COR-L47 (cell line): ENCODE measurements at regions not wholly inside any gene's neighbourhood (a gene's known extent, or its start where the extent isn't known, plus 50 kb on each side); places are given as distances from the start of the nearest gene placed in this dataset.
A peak's percentile ranks its signal among the peaks of the same experiment; 100 is the strongest.

Source experiments
- DNase-seq: peaks from one replicate; lab custom pipeline; 2025; lab: John Stamatoyannopoulos, UW

DNA sequence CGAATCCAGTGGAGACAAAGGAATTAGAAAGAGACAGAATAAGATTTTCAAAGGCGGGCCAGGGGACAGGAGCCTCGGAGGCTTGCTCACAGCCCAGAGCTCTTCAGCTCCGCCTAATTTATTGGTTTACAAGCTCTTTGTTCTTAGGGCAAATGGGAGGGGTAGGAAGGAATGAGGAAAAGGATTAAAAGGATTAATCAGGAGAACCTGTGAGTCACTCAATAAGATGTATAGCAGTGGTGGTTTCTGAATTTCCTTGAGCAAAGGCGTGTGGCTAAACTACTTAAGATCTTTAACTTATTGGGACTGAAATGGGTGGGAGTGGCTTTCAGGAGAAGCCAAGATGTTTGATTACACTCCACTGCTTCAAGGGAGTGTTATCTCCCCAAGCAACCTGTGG lies 456.0 kb upstream of the SPANXN1 start:
- no peak for DNase-seq

DNA sequence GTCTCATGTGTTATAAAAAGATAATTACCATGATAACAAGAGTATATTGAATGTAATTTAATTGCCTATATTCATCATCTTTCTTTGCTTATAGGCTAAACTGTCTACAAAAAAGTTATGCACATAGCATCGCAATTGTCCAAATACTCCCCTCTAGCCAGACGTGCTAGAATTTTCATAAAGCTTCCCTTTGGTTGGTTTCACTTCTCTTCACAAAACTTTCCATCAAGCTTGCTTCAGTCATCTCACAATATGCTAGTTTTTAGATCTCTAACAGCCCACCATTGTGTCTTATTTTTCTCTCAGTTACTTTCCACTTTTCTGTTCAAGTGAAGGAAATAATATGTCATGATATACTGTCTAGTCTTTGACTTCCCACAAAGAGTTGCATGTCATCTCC lies 448.3 kb upstream of the SPANXN1 start:
- no peak for DNase-seq

DNA sequence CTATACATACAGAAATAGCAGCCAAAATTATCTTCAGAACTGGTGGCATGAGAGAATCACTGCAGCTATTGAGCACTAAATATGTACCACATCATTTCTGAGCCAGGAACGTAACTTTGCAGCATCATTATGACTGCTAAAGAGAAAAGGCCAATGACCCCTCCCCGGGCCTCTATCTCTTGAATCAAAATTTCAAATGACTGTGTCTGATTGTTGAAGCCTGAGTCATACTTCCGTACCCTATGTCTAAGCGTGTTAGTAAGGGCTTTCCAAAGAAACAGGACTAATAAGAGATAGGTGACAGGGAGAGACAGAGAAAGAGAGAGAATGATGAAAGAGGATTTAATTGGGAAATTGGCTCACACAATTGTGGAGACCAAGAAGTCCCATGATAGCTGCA lies 445.5 kb upstream of the SPANXN1 start:
- DNase-seq = no peak

DNA sequence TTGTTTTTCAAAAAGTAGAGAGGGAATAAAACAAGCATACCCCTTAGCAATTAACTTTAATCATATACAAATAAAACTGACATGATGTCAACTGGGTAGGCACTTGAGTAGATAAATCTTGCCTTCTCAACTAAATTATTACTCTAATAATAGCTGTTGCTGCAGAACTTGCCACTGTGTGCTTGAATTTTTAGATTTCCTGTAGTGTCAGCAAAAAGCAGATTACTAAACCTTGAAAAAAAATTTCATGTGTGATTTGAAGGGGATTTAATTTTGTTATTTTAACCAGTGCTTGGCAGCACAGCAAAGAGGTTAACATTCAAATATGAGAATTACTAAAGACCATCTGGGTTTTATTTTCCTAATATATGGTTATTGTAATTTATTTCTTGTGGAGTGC lies 438.3 kb upstream of the SPANXN1 start:
- DNase-seq = no peak

DNA sequence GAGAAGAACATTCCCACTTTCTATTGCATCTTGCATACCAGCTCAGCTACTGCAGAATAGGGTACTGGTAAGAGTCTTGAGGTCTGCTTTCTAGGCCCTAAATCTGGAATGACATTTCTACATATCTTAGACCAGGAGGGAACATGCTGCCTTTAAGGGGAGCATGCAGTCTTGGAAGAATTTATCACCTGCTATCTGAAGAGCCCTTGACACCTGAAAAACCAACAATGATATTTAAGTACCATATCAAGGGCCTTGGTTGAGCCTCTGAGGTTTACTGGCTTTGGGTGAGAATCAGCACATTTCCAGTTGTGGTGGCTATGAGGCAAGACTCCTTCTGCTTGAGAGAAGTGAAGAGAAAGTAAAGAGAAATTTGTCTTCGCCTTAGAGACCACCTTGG lies 436.8 kb upstream of the SPANXN1 start:
- DNase-seq = no peak

DNA sequence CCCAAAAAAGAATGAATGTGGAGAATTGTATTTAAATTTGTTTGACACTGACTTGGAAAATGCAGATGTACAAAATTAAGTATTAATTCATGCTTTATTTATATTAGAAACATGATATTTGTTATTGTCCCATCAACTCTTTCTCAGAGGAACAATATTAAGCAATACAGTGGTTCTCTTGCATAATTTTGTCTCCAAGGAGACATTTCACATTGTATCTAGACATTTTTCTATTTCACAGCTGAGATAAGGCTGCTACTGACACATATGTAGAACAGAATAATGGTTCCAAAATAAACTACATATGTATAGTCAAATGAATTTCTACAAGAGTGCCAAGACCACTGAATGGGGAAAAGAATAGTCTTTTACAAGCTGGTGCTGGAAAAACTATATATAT lies 427.9 kb upstream of the SPANXN1 start:
- DNase-seq = no peak

GRCh38 chrX:144840616-144841015 lies 406.7 kb upstream of the SPANXN1 start:
- DNase-seq = no peak

GRCh38 chrX:144849141-144849540 lies 398.2 kb upstream of the SPANXN1 start:
- no peak for DNase-seq

GRCh38 chrX:144896323-144896722 lies 351.0 kb upstream of the SPANXN1 start:
- DNase-seq = peak; percentile 0

GRCh38 chrX:144901521-144901920 lies 345.8 kb upstream of the SPANXN1 start:
- DNase-seq = no peak

GRCh38 chrX:144916785-144917184 lies 330.5 kb upstream of the SPANXN1 start:
- no peak for DNase-seq

DNA sequence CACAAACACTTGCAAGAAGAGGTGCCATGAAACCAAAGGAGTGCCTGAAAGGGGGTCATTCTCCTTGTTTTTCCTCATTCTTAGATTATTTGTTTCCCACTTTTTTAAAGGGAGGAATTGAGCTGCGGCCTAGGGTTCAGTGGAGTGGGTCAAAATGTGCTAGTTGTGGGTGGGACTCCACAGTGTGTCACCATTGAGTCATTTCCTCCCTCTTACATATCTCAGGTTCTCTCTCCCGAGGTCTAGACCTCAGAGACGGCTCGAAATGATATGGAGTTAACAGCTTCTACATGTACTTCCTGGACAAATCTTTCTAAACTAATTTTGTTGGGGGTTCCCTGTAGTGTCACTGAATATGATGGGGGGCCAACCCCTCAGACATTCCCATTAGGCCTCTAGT lies 328.4 kb upstream of the SPANXN1 start:
- DNase-seq = no peak

DNA sequence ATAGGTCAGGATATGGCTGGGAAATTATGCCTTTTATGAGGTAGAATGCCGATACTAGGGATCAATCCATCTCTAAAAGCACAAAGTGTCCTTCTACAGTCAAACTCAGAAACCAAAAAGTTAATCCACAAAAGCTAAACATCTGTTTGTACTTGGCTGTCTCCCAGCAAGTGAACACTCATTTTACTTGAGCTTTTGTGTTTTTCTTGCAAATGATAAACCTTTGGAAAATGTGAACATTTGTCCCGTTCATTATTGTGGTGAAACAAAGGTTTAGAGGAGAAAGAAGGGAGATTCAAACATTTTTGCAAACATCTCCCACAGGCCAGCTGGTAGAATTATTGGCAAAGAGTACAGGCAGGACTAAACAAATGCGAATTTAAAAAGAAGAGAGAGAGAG lies 300.6 kb upstream of the SPANXN1 start:
- no peak for DNase-seq
